ENCODE measurements at regions not wholly inside any gene's neighbourhood (a gene's known extent, or its start where the extent isn't known, plus 50 kb on each side); places are given as distances from the start of the nearest gene placed in this dataset.

GRCh38 chr9:104981543-104982129 lies 53.7 kb upstream of the ABCA1 start:
- H3K4me1 Mint-ChIP-seq, result peaks cover 22% of the 10 kb centered on the region
- H3K36me3 Mint-ChIP-seq (ENCODE audit: low read depth), result no peaks in the 10 kb centered on the region
- no peak overlapping the region for H3K4me3 Mint-ChIP-seq
- H4K20me1 ChIP-seq (replicated peaks; ENCODE audit: insufficient read depth), result no peaks in the 10 kb centered on the region
- H2AFZ ChIP-seq, result no peak overlapping the region
- ATAC-seq (no peak), DNase-seq (ENCODE audit: low spot score) (no peak)
- H3K36me3 ChIP-seq (ENCODE audit: insufficient read depth), result no peaks in the 10 kb centered on the region
- H3F3A ChIP-seq (replicated peaks; ENCODE audit: low read depth), result no peaks in the 10 kb centered on the region
- no peaks in the 10 kb centered on the region for H3K9me3 Mint-ChIP-seq
- H3K79me2 ChIP-seq (replicated peaks; ENCODE audit: insufficient read depth), result no peaks in the 10 kb centered on the region
- no peaks in the 10 kb centered on the region for H3K4me1 ChIP-seq (ENCODE audit: insufficient read depth)
- no peak overlapping the region for H3K4me3 ChIP-seq
- H3K4me2 ChIP-seq, result no peak overlapping the region
- H3K9me2 ChIP-seq (ENCODE audit: insufficient read depth), result no peaks in the 10 kb centered on the region
- H3K27me3 ChIP-seq (ENCODE audit: insufficient read depth), result no peaks in the 10 kb centered on the region
- H3K27me3 Mint-ChIP-seq (ENCODE audit: insufficient read depth, low read depth, poor library complexity), result peaks cover 6% of the 10 kb centered on the region
- no peak overlapping the region for H3K27ac ChIP-seq (ENCODE audit: low read depth)
- TF ChIP-seq STAT1 (IDR thresholded peaks at IDR 0.05; ENCODE audit: unreplicated experiment), result no peak
- TF ChIP-seq ZNF331 (CRISPR knock-in tag; IDR thresholded peaks at IDR 0.05; ENCODE audit: low read depth), result no peak
- TF ChIP-seq, protein P1, sequence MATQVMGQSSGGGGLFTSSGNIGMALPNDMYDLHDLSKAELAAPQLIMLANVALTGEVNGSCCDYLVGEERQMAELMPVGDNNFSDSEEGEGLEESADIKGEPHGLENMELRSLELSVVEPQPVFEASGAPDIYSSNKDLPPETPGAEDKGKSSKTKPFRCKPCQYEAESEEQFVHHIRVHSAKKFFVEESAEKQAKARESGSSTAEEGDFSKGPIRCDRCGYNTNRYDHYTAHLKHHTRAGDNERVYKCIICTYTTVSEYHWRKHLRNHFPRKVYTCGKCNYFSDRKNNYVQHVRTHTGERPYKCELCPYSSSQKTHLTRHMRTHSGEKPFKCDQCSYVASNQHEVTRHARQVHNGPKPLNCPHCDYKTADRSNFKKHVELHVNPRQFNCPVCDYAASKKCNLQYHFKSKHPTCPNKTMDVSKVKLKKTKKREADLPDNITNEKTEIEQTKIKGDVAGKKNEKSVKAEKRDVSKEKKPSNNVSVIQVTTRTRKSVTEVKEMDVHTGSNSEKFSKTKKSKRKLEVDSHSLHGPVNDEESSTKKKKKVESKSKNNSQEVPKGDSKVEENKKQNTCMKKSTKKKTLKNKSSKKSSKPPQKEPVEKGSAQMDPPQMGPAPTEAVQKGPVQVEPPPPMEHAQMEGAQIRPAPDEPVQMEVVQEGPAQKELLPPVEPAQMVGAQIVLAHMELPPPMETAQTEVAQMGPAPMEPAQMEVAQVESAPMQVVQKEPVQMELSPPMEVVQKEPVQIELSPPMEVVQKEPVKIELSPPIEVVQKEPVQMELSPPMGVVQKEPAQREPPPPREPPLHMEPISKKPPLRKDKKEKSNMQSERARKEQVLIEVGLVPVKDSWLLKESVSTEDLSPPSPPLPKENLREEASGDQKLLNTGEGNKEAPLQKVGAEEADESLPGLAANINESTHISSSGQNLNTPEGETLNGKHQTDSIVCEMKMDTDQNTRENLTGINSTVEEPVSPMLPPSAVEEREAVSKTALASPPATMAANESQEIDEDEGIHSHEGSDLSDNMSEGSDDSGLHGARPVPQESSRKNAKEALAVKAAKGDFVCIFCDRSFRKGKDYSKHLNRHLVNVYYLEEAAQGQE (IDR thresholded peaks at IDR 0.05; ENCODE audit: unreplicated experiment), result no peak
- no peak for TF ChIP-seq ZNF114 (CRISPR knock-in tag; IDR thresholded peaks at IDR 0.05)
- TF ChIP-seq, protein P2, sequence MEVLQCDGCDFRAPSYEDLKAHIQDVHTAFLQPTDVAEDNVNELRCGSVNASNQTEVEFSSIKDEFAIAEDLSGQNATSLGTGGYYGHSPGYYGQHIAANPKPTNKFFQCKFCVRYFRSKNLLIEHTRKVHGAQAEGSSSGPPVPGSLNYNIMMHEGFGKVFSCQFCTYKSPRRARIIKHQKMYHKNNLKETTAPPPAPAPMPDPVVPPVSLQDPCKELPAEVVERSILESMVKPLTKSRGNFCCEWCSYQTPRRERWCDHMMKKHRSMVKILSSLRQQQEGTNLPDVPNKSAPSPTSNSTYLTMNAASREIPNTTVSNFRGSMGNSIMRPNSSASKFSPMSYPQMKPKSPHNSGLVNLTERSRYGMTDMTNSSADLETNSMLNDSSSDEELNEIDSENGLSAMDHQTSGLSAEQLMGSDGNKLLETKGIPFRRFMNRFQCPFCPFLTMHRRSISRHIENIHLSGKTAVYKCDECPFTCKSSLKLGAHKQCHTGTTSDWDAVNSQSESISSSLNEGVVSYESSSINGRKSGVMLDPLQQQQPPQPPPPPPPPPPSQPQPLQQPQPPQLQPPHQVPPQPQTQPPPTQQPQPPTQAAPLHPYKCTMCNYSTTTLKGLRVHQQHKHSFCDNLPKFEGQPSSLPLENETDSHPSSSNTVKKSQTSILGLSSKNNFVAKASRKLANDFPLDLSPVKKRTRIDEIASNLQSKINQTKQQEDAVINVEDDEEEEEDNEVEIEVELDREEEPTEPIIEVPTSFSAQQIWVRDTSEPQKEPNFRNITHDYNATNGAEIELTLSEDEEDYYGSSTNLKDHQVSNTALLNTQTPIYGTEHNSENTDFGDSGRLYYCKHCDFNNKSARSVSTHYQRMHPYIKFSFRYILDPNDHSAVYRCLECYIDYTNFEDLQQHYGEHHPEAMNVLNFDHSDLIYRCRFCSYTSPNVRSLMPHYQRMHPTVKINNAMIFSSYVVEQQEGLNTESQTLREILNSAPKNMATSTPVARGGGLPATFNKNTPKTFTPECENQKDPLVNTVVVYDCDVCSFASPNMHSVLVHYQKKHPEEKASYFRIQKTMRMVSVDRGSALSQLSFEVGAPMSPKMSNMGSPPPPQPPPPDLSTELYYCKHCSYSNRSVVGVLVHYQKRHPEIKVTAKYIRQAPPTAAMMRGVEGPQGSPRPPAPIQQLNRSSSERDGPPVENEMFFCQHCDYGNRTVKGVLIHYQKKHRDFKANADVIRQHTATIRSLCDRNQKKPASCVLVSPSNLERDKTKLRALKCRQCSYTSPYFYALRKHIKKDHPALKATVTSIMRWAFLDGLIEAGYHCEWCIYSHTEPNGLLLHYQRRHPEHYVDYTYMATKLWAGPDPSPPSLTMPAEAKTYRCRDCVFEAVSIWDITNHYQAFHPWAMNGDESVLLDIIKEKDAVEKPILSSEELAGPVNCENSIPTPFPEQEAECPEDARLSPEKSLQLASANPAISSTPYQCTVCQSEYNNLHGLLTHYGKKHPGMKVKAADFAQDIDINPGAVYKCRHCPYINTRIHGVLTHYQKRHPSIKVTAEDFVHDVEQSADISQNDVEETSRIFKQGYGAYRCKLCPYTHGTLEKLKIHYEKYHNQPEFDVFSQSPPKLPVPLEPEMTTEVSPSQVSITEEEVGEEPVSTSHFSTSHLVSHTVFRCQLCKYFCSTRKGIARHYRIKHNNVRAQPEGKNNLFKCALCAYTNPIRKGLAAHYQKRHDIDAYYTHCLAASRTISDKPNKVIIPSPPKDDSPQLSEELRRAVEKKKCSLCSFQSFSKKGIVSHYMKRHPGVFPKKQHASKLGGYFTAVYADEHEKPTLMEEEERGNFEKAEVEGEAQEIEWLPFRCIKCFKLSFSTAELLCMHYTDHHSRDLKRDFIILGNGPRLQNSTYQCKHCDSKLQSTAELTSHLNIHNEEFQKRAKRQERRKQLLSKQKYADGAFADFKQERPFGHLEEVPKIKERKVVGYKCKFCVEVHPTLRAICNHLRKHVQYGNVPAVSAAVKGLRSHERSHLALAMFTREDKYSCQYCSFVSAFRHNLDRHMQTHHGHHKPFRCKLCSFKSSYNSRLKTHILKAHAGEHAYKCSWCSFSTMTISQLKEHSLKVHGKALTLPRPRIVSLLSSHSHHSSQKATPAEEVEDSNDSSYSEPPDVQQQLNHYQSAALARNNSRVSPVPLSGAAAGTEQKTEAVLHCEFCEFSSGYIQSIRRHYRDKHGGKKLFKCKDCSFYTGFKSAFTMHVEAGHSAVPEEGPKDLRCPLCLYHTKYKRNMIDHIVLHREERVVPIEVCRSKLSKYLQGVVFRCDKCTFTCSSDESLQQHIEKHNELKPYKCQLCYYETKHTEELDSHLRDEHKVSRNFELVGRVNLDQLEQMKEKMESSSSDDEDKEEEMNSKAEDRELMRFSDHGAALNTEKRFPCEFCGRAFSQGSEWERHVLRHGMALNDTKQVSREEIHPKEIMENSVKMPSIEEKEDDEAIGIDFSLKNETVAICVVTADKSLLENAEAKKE (CRISPR knock-in tag; IDR thresholded peaks at IDR 0.05), result no peak
- TF ChIP-seq, protein P3, sequence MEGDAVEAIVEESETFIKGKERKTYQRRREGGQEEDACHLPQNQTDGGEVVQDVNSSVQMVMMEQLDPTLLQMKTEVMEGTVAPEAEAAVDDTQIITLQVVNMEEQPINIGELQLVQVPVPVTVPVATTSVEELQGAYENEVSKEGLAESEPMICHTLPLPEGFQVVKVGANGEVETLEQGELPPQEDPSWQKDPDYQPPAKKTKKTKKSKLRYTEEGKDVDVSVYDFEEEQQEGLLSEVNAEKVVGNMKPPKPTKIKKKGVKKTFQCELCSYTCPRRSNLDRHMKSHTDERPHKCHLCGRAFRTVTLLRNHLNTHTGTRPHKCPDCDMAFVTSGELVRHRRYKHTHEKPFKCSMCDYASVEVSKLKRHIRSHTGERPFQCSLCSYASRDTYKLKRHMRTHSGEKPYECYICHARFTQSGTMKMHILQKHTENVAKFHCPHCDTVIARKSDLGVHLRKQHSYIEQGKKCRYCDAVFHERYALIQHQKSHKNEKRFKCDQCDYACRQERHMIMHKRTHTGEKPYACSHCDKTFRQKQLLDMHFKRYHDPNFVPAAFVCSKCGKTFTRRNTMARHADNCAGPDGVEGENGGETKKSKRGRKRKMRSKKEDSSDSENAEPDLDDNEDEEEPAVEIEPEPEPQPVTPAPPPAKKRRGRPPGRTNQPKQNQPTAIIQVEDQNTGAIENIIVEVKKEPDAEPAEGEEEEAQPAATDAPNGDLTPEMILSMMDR (conservative IDR thresholded peaks at IDR 0.05; ENCODE audit: low read depth in 2 of 2), result no peak
- TF ChIP-seq EZH2 (IDR thresholded peaks at IDR 0.05; ENCODE audit: low read depth, unreplicated experiment), result no peak
- no peak for TF ChIP-seq CREB1 (CRISPR knock-in tag; IDR thresholded peaks at IDR 0.05; ENCODE audit: low read depth)
- no peak for TF ChIP-seq NANOG (IDR thresholded peaks at IDR 0.05; ENCODE audit: borderline replicate concordance)
- no peak for TF ChIP-seq EZH2phosphoT487 (IDR thresholded peaks at IDR 0.05; ENCODE audit: unreplicated experiment)
- no peak for TF ChIP-seq JUNB (IDR thresholded peaks at IDR 0.05; ENCODE audit: unreplicated experiment)
- TF ChIP-seq POLR2AphosphoS5 (IDR thresholded peaks at IDR 0.05; ENCODE audit: low read depth), result no peak
- no peak for TF ChIP-seq ETS1 (IDR thresholded peaks at IDR 0.05)
- H3K27ac Mint-ChIP-seq, result no peak overlapping the region
